DOHH2 (cell line): ENCODE measurements at regions not wholly inside any gene's neighbourhood (a gene's known extent, or its start where the extent isn't known, plus 50 kb on each side); places are given as distances from the start of the nearest gene placed in this dataset.
"Not testable (repeated sequence)": the region's sequence is repeated elsewhere in the genome, so short reads cannot be mapped to it uniquely, and the experiment has no call there.

Experiments
- EZH2phosphoT487 ChIP-seq: fragments of 200-600 bp; sonication (generic); IDR thresholded peaks from 2 replicates; pipeline ENCODE4 v1.6.1; 2017; ENCODE audit warnings: borderline replicate concordance, mild to moderate bottlenecking, antibody characterized with exemption, low read length, moderate library complexity, mixed read lengths
- TF ChIP-seq, protein P1 (sequence below): fragments of 200-600 bp; sonication (generic); IDR thresholded peaks from one replicate; pipeline ENCODE4 v1.5.1; 2014; ENCODE audit warnings: antibody characterized with exemption, mild to moderate bottlenecking, low read depth, low read length; ENCODE audit not compliant: poor library complexity, severe bottlenecking

DNA sequence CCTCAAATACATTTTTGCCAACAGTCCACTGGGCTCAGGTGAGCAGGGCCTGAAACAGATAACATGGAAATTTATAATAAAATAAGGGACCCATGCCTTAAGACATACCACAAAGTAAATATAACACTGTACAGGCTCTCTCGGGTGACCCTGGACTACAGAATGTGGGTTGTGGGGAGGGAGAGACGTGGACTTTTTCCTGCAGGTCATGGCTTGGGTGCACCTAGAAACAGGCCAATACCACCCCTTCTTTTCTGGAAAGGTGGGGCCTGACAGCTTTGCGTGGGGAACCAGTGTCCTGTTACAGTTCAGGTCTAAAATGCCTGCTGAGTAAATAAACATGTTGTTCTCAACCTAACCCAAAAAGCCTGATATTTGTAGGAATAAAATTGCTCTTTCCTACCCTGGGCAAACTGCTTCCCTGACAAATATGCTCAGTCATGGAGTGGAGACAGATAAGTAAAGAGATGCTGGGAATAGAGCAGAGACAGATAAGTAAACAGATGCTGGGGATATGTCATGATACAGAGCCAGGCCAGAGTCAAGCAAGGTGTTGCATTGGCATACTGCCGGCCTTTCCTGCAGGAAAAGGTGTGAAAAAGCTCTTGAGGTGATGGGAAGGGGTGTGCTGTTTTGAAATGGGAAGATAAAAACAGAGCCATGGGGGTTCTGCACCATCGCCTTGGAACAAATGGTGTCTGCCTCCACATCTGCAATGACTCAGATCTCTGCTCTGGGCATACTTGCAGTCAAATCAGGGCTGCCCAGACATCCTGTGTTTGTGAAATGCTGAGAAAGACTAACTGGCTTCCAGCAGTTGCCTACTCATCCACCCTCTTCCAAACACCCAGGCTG, 535.6 kb downstream of the KCNJ18 start:
- TF ChIP-seq, protein P1, sequence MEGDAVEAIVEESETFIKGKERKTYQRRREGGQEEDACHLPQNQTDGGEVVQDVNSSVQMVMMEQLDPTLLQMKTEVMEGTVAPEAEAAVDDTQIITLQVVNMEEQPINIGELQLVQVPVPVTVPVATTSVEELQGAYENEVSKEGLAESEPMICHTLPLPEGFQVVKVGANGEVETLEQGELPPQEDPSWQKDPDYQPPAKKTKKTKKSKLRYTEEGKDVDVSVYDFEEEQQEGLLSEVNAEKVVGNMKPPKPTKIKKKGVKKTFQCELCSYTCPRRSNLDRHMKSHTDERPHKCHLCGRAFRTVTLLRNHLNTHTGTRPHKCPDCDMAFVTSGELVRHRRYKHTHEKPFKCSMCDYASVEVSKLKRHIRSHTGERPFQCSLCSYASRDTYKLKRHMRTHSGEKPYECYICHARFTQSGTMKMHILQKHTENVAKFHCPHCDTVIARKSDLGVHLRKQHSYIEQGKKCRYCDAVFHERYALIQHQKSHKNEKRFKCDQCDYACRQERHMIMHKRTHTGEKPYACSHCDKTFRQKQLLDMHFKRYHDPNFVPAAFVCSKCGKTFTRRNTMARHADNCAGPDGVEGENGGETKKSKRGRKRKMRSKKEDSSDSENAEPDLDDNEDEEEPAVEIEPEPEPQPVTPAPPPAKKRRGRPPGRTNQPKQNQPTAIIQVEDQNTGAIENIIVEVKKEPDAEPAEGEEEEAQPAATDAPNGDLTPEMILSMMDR: not testable (repeated sequence)
- TF ChIP-seq EZH2phosphoT487: not testable (repeated sequence)
